H9 (cell line): ENCODE measurements at regions not wholly inside any gene's neighbourhood (a gene's known extent, or its start where the extent isn't known, plus 50 kb on each side); places are given as distances from the start of the nearest gene placed in this dataset.

Source experiments
- DNase-seq: peaks from one replicate; pipeline ENCODE4 v3.0.0-alpha.2; 2017
- H2AFZ ChIP-seq: one replicate; pipeline ENCODE4 v1.6.1; 2013; ENCODE audit warnings: mild to moderate bottlenecking, low read length, control low read depth, moderate library complexity
- H2AK5ac ChIP-seq: 2 replicates; pipeline ENCODE4 v1.6.1; 2013; ENCODE audit warnings: low read length, control low read depth, mixed read lengths; ENCODE audit not compliant: insufficient read length
- H2BK120ac ChIP-seq: one replicate; pipeline ENCODE4 v1.6.1; 2013; ENCODE audit warnings: low read depth, mild to moderate bottlenecking, low read length, control low read depth, inconsistent platforms; ENCODE audit not compliant: poor library complexity, severe bottlenecking
- H2BK12ac ChIP-seq: 2 replicates; pipeline ENCODE4 v1.6.1; 2013; ENCODE audit warnings: low read length, control low read depth, mixed read lengths, low read depth; ENCODE audit not compliant: insufficient read length
- H2BK15ac ChIP-seq: 2 replicates; pipeline ENCODE4 v1.6.1; 2013; ENCODE audit warnings: low read depth, low read length, control low read depth
- H2BK20ac ChIP-seq: one replicate; pipeline ENCODE4 v1.6.1; 2013; ENCODE audit warnings: low read depth, mild to moderate bottlenecking, low read length, control low read depth, inconsistent platforms; ENCODE audit not compliant: poor library complexity, severe bottlenecking
- H2BK5ac ChIP-seq: 2 replicates; pipeline ENCODE4 v1.6.1; 2013; ENCODE audit warnings: low read length, control low read depth, mixed read lengths; ENCODE audit not compliant: insufficient read length
- H3K14ac ChIP-seq: 2 replicates; pipeline ENCODE4 v1.6.1; 2013; ENCODE audit warnings: low read length, control low read depth; ENCODE audit not compliant: insufficient read depth
- H3K18ac ChIP-seq: 2 replicates; pipeline ENCODE4 v1.6.1; 2013; ENCODE audit warnings: low read depth, mild to moderate bottlenecking, mixed read lengths, low read length, control low read depth; ENCODE audit not compliant: insufficient read length
- H3K23ac ChIP-seq: 2 replicates; pipeline ENCODE4 v1.6.1; 2013; ENCODE audit warnings: low read length, control low read depth, mixed read lengths, low read depth; ENCODE audit not compliant: insufficient read length
- H3K23me2 ChIP-seq: 2 replicates; pipeline ENCODE4 v1.6.1; 2013; ENCODE audit warnings: low read depth, mild to moderate bottlenecking, mixed read lengths, low read length, control low read depth; ENCODE audit not compliant: insufficient read length, poor library complexity, severe bottlenecking
- H3K27ac ChIP-seq: 2 replicates; pipeline ENCODE4 v1.5.1; 2013; ENCODE audit warnings: low read length, control low read depth, mixed read lengths, low read depth; ENCODE audit not compliant: insufficient read length
- H3K27me3 ChIP-seq: 2 replicates; pipeline ENCODE4 v1.6.1; 2013; ENCODE audit warnings: low read length, control low read depth, inconsistent platforms; ENCODE audit not compliant: insufficient read depth
- H3K4ac ChIP-seq: 2 replicates; pipeline ENCODE4 v1.6.1; 2013; ENCODE audit warnings: low read depth, mild to moderate bottlenecking, control low read depth, inconsistent platforms, low read length, moderate library complexity
- H3K4me1 ChIP-seq: 2 replicates; pipeline ENCODE4 v1.6.1; 2013; ENCODE audit warnings: low read length, control low read depth, inconsistent platforms; ENCODE audit not compliant: insufficient read depth
- H3K4me2 ChIP-seq: 2 replicates; pipeline ENCODE4 v1.6.1; 2013; ENCODE audit warnings: low read length, control low read depth, mixed read lengths; ENCODE audit not compliant: insufficient read length, insufficient read depth
- H3K56ac ChIP-seq: 2 replicates; pipeline ENCODE4 v1.6.1; 2013; ENCODE audit warnings: low read depth, mild to moderate bottlenecking, mixed read lengths, low read length, control low read depth; ENCODE audit not compliant: insufficient read length
- H3K79me1 ChIP-seq: 2 replicates; pipeline ENCODE4 v1.6.1; 2013; ENCODE audit warnings: low read depth, mild to moderate bottlenecking, moderate library complexity, low read length, control low read depth, inconsistent platforms; ENCODE audit not compliant: insufficient read depth, poor library complexity, severe bottlenecking
- H3K79me2 ChIP-seq: 2 replicates; pipeline ENCODE4 v1.6.1; 2013; ENCODE audit warnings: low read length, control low read depth, inconsistent platforms; ENCODE audit not compliant: insufficient read depth
- H3K9ac ChIP-seq: 2 replicates; pipeline ENCODE4 v1.6.1; 2013; ENCODE audit warnings: low read length, control low read depth, mixed read lengths; ENCODE audit not compliant: insufficient read length; ENCODE audit errors: extremely low read depth
- H3K9me3 ChIP-seq: one replicate; pipeline ENCODE4 v1.6.1; 2013; ENCODE audit warnings: low read depth, low read length, inconsistent platforms; ENCODE audit not compliant: control insufficient read depth
- H3T11ph ChIP-seq: one replicate; pipeline ENCODE4 v1.6.1; 2013; ENCODE audit warnings: mild to moderate bottlenecking, low read length, control low read depth, inconsistent platforms
- H4K20me1 ChIP-seq: one replicate; pipeline ENCODE4 v1.6.1; 2013; ENCODE audit not compliant: control insufficient read depth, insufficient read length, insufficient read depth
- H4K5ac ChIP-seq: 2 replicates; pipeline ENCODE4 v1.6.1; 2013; ENCODE audit warnings: low read depth, mild to moderate bottlenecking, mixed read lengths, low read length, control low read depth; ENCODE audit not compliant: insufficient read length
- H4K8ac ChIP-seq: replicated peaks from 2 replicates; pipeline ENCODE4 v1.6.1; 2013; ENCODE audit warnings: low read length, control low read depth, mixed read lengths, low read depth; ENCODE audit not compliant: insufficient read length
- H4K91ac ChIP-seq: 2 replicates; pipeline ENCODE4 v1.6.1; 2013; ENCODE audit warnings: low read depth, mild to moderate bottlenecking, moderate library complexity, mixed read lengths, low read length, control low read depth; ENCODE audit not compliant: insufficient read length
- H3K27ac Mint-ChIP-seq, 3 experiments: 2 replicates in 2 of 3; 3 replicates in 1 of 3; pipeline ENCODE4 v1.8.0; 2020 to 2021; ENCODE audit warnings: mixed read lengths in 3 of 3, mild to moderate bottlenecking in 1 of 3, moderate library complexity in 1 of 3
- H3K27me3 Mint-ChIP-seq: 2 replicates; pipeline ENCODE4 v1.8.0; 2021; ENCODE audit warnings: low read depth, mild to moderate bottlenecking, moderate library complexity, mixed read lengths
- H3K36me3 Mint-ChIP-seq, 3 experiments: 2 replicates in 2 of 3; 3 replicates in 1 of 3; pipeline ENCODE4 v1.8.0; 2020 to 2021; ENCODE audit warnings: low read depth in 3 of 3, mixed read lengths in 3 of 3; ENCODE audit not compliant: insufficient read depth in 1 of 3
- H3K4me1 Mint-ChIP-seq, 2 experiments: 2 replicates each; pipeline ENCODE4 v1.8.0; 2020; ENCODE audit warnings: mixed read lengths in 2 of 2
- H3K4me3 Mint-ChIP-seq, 2 experiments: 2 replicates in 1 of 2; 3 replicates in 1 of 2; pipeline ENCODE4 v1.8.0; 2020 to 2021; ENCODE audit warnings: mild to moderate bottlenecking in 2 of 2, mixed read lengths in 2 of 2, moderate library complexity in 1 of 2
- H3K9me3 Mint-ChIP-seq, 2 experiments: 2 replicates in 1 of 2; 3 replicates in 1 of 2; pipeline ENCODE4 v1.8.0; 2020; ENCODE audit warnings: mild to moderate bottlenecking in 2 of 2, mixed read lengths in 2 of 2, moderate library complexity in 1 of 2
- WGBS: extraction: QIAGEN DNeasy Blood & Tissue Kit; methylation state at CpG from one replicate; pipeline ENCODE4 v1.1.7; 2013; ENCODE audit warnings: missing lambda C conversion rate, low lambda C conversion rate, mixed read lengths; ENCODE audit not compliant: insufficient read length; ENCODE audit errors: extremely low coverage; 5-methylcytosine and 5-hydroxymethylcytosine counted together
- TF ChIP-seq, protein P1 (sequence below): fragments of 200-600 bp; sonication (generic); conservative IDR thresholded peaks from 3 replicates; pipeline ENCODE4 v1.8.0; 2021; ENCODE audit warnings: antibody characterized with exemption, mild to moderate bottlenecking

DNA sequence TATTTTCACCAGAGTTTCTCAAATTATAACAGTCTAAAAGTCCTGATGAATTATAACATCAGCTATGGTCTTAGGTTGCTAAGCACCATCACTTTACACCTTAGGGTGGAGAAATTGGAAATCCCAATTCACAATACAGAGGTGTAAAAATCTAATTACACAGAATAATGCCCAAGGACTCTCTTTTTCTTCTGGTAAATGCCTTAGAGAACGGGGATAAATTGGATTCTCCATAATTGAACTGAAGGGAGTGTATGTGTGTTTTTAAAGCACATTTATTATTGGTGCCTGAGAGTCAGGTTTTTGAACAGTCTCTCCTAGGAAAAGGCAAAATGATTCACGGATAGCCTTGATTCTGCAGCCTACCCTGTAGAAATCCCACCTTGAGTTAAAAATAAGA is 66.8 kb downstream of the NIBAN1 start:
- TF ChIP-seq, protein P1, sequence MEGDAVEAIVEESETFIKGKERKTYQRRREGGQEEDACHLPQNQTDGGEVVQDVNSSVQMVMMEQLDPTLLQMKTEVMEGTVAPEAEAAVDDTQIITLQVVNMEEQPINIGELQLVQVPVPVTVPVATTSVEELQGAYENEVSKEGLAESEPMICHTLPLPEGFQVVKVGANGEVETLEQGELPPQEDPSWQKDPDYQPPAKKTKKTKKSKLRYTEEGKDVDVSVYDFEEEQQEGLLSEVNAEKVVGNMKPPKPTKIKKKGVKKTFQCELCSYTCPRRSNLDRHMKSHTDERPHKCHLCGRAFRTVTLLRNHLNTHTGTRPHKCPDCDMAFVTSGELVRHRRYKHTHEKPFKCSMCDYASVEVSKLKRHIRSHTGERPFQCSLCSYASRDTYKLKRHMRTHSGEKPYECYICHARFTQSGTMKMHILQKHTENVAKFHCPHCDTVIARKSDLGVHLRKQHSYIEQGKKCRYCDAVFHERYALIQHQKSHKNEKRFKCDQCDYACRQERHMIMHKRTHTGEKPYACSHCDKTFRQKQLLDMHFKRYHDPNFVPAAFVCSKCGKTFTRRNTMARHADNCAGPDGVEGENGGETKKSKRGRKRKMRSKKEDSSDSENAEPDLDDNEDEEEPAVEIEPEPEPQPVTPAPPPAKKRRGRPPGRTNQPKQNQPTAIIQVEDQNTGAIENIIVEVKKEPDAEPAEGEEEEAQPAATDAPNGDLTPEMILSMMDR: no peak
- H3K4me2 ChIP-seq: no peak overlapping the region
- no peak overlapping the region for H2BK5ac ChIP-seq
- H3K4ac ChIP-seq: no peak overlapping the region
- no peak overlapping the region for H4K5ac ChIP-seq
- H2AFZ ChIP-seq: no peak overlapping the region
- Mint-ChIP-seq H3K4me3 (no peak overlapping the region), H3K4me1 (peaks cover 2% of the 10 kb centered on the region in 2 experiments; a peak in 2 of 4 replicates), H3K27ac (no peak overlapping the region), H3K9me3 (no peaks in the 10 kb centered on the region), H3K36me3 (peaks cover 0 to 4% (median 2%) of the 10 kb centered on the region in 3 experiments; a peak in 4 of 7 replicates), H3K27me3 (no peaks in the 10 kb centered on the region)
- H3K79me2 ChIP-seq: no peaks in the 10 kb centered on the region
- no peak overlapping the region for H4K91ac ChIP-seq
- no peak overlapping the region for H3K18ac ChIP-seq
- no peak overlapping the region for H3K9ac ChIP-seq
- no peaks in the 10 kb centered on the region for H4K20me1 ChIP-seq
- no peaks in the 10 kb centered on the region for H3K23me2 ChIP-seq
- H2AK5ac ChIP-seq: no peak overlapping the region
- H3T11ph ChIP-seq: no peak overlapping the region
- H2BK20ac ChIP-seq: no peak overlapping the region
- H2BK15ac ChIP-seq: no peak overlapping the region
- H3K79me1 ChIP-seq: no peaks in the 10 kb centered on the region
- H3K14ac ChIP-seq: no peak overlapping the region
- WGBS: no CpG with 5 or more reads among the region's 2 CpGs
- H3K23ac ChIP-seq: no peak overlapping the region
- H3K27ac ChIP-seq: no peak overlapping the region
- H2BK12ac ChIP-seq: no peak overlapping the region
- no peaks in the 10 kb centered on the region for H3K27me3 ChIP-seq
- no peak overlapping the region for H3K56ac ChIP-seq
- DNase-seq: no peak
- no peak overlapping the region for H2BK120ac ChIP-seq
- H3K9me3 ChIP-seq: no peaks in the 10 kb centered on the region
- no peak overlapping the region for H4K8ac ChIP-seq
- no peaks in the 10 kb centered on the region for H3K4me1 ChIP-seq
